Esophagus muscularis mucosa (tissue), 4 donors: ENCODE measurements at regions not wholly inside any gene's neighbourhood (a gene's known extent, or its start where the extent isn't known, plus 50 kb on each side); places are given as distances from the start of the nearest gene placed in this dataset.
"Not testable (repeated sequence)": the region's sequence is repeated elsewhere in the genome, so short reads cannot be mapped to it uniquely, and the experiment has no call there.

Source experiments
- DNase-seq: peaks from one replicate; pipeline ENCODE4 v3.0.0-alpha.2; 2017; ENCODE audit errors: extremely low spot score
- H3K27ac ChIP-seq, 4 donors: fragments of 200-600 bp; sonication (generic); replicated peaks in 1 of 4; 1 replicate in 3 of 4; 2 replicates in 1 of 4; pipeline ENCODE4 v1.5.1; 2016 to 2019; ENCODE audit warnings: mild to moderate bottlenecking in 1 of 4
- H3K27me3 ChIP-seq, 4 donors: fragments of 200-600 bp; sonication (generic); one replicate each; pipeline versions ENCODE4 v1.5.1 to v1.6.0; 2016 to 2019
- H3K36me3 ChIP-seq, 4 donors: fragments of 200-600 bp; sonication (generic); one replicate each; pipeline ENCODE4 v1.5.1; 2016 to 2019
- H3K4me1 ChIP-seq, 4 donors: fragments of 200-600 bp; sonication (generic); one replicate each; pipeline ENCODE4 v1.5.1; 2016 to 2019
- H3K4me3 ChIP-seq, 4 donors: fragments of 200-600 bp; sonication (generic); 1 replicate in 2 of 4; 2 replicates in 2 of 4; pipeline ENCODE4 v1.5.1; 2016 to 2019; ENCODE audit warnings: mild to moderate bottlenecking in 4 of 4, moderate library complexity in 1 of 4
- H3K9me3 ChIP-seq, 4 donors: fragments of 200-600 bp; sonication (generic); 1 replicate in 3 of 4; 2 replicates in 1 of 4; pipeline ENCODE4 v1.5.1; 2016 to 2019
- CTCF ChIP-seq, 3 experiments: fragments of 200-600 bp in 2 of 3; fragments of 450-650 bp in 1 of 3; sonication (generic) in 2 of 3; IDR thresholded peaks; one replicate each; pipeline ENCODE4 v1.5.1; 2017 to 2019; ENCODE audit warnings: antibody characterized with exemption in 3 of 3, mild to moderate bottlenecking in 2 of 3, moderate library complexity in 1 of 3
- EP300 ChIP-seq: sonication (generic); formaldehyde crosslinking; IDR thresholded peaks from one replicate; pipeline ENCODE4 v1.6.1; 2017; ENCODE audit warnings: antibody characterized with exemption
- POLR2A ChIP-seq: fragments of 450-650 bp; IDR thresholded peaks from one replicate; pipeline ENCODE4 v1.6.1; 2017; ENCODE audit warnings: antibody characterized with exemption, moderate library complexity, mild to moderate bottlenecking, low read depth
- POLR2AphosphoS5 ChIP-seq, 2 donors: sonication (generic); formaldehyde crosslinking; IDR thresholded peaks; one replicate each; pipeline ENCODE4 v1.6.1; 2017; ENCODE audit warnings: antibody characterized with exemption in 2 of 2
- WGBS: methylation state at CpG from one replicate; pipeline ENCODE4 v1.1.5; 2018; 5-methylcytosine and 5-hydroxymethylcytosine counted together
- intact Hi-C: fragments of 100-400 bp; cut with DNase I; formaldehyde crosslinking; loops from one replicate; pipeline ENCODE4 v1.15.1; 2023

DNA sequence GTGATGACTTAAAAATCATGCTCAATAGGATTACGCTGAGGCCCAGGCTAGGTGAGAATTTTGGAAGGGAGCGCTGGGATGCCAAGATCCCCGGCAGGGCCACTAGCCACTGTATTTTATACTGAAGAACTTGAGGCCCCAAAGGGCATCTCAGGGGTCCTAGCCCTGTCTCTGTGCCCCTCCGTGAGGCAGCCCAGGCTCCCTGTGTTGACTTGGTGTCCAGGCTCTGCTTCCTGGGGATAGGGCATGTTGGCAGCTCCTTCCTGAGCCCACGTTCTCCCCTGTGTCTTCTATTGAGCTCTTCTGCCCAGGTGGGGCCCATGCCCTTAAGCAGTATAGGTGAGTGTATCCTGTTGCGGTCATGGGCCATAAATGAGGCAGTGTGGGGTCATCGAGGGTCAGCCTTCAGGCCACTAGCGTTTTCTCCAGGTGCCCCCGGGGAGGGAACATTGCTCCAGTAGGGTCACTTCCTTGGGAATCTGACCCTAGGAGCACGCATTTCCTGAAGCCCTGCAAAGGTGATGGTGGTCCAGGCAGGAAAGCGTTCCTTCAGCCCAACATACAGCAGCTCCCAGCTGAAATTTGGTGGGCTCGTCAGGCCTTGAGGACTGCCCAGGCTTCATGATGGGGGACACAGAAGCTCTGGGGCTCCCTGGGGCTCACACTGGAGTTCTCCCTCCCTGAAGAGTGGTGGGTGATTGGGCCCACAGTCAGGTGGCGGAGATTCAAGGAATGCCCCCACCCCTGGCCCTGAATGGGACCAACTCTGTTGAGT is 189.4 kb downstream of the UBE3A start:
- intact Hi-C loops = no loop called here
- H3K36me3 ChIP-seq = no peaks in the 10 kb centered on the region
- no peaks in the 10 kb centered on the region for H3K4me1 ChIP-seq
- 89% methylated on average over 12 of the region's 13 CpGs for WGBS
- peaks cover 0 to 68% (median 32%) of the 10 kb centered on the region in 4 donors for H3K9me3 ChIP-seq
- peak; percentile 84 for DNase-seq
- H3K4me3 ChIP-seq = no peak overlapping the region
- no peak overlapping the region for H3K27ac ChIP-seq
- no peaks in the 10 kb centered on the region for H3K27me3 ChIP-seq
- no peak for TF ChIP-seq CTCF (IDR thresholded peaks at IDR 0.05)

GRCh38 chr15:25250011-25250596 is 188.7 kb downstream of the UBE3A start:
- 60% methylated on average over 1 of the region's 5 CpGs for WGBS
- no peak overlapping the region for H3K27ac ChIP-seq
- no peak for TF ChIP-seq CTCF (IDR thresholded peaks at IDR 0.05)
- no peak for TF ChIP-seq EP300
- no peak for TF ChIP-seq POLR2A
- no peak for TF ChIP-seq POLR2AphosphoS5 (IDR thresholded peaks at IDR 0.05)
- no peaks in the 10 kb centered on the region for H3K36me3 ChIP-seq
- DNase-seq = no peak
- no peak overlapping the region for H3K4me3 ChIP-seq
- H3K9me3 ChIP-seq = peaks cover 0 to 75% (median 31%) of the 10 kb centered on the region in 4 donors
- no peaks in the 10 kb centered on the region for H3K27me3 ChIP-seq
- no peaks in the 10 kb centered on the region for H3K4me1 ChIP-seq
- intact Hi-C loops = no loop called here

DNA sequence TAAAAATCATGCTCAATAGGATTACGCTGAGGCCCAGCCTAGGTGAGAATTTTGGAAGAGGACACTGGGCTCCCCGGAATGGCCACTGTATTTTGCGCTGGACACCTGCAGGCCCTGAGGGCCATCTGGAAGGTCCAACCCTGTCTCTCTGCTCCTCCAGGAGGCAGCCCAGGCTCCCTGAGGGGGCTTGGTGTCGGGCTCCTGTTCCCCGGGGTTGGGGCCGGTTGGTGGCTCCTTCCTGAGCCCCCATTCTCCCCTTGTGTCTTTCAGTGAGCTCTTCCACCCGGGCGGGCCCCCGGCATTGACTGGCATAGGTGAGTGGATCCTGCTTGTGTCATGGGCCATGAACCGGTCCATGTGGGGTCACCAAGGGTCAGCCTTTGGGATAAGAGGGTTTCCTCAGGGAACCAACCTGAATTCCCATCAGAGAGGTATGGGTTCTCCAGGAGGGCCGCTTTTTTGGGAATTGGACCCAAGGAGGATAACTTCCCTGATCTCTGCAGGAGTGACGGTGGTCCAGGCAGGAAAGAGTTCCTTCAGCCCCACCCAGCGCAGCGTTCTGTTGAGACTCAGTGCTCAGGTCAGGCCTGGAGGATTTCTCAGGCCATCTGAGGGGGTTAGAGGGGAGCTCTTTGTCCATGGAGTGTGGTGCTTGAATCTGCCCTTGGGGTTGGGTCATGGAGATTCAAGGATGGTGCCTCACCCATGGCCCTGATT is 187.8 kb downstream of the UBE3A start:
- H3K9me3 ChIP-seq = peaks cover 0 to 76% (median 34%) of the 10 kb centered on the region in 4 donors
- intact Hi-C loops = no loop called here
- H3K27me3 ChIP-seq = no peaks in the 10 kb centered on the region
- H3K36me3 ChIP-seq = no peaks in the 10 kb centered on the region
- peak; percentile 91 for DNase-seq
- 80% methylated on average over 6 of the region's 14 CpGs for WGBS
- no peak overlapping the region for H3K4me3 ChIP-seq
- H3K27ac ChIP-seq = no peak overlapping the region
- TF ChIP-seq CTCF (IDR thresholded peaks at IDR 0.05) (no peak), EP300 (no peak), POLR2A (no peak), POLR2AphosphoS5 (IDR thresholded peaks at IDR 0.05) (no peak)
- no peaks in the 10 kb centered on the region for H3K4me1 ChIP-seq

DNA sequence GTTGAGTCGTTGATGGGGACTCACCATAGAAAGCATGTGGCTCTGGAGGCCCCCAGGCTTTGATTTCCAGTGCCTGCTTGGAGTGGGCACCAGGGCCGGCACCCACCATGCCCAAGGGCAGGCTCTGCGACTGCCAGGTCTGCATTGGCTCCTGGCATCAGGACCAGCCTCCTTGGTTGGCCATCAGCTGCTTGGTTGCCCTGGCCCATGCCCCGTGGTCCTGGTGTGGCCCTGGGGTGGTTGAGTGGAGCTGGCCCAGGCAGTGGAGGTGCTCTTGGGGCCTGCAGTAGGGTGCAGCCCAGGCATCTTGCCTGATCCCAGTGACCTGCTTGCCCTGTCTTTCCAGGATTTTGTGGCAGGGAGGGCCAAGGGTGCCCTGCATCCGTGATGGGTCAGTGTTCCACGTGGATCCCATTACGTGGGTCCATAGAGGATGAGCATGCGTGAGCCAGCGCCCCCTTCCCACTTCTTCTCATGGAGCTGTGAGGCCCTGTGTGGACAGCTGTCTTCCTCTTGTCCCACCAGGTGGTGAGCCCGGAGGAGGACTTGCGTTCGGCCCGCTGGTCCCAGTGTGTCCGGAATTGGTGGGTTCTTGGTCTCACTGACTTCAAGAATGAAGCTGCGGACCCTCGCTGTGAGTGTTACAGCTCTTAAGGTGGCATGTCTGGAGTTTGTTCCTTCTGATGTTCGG is 187.0 kb downstream of the UBE3A start:
- no peaks in the 10 kb centered on the region for H3K4me1 ChIP-seq
- no peak overlapping the region for H3K27ac ChIP-seq
- no peaks in the 10 kb centered on the region for H3K36me3 ChIP-seq
- peak; percentile 91 for DNase-seq
- TF ChIP-seq EP300 = no peak
- no peak for TF ChIP-seq POLR2A
- no peak for TF ChIP-seq CTCF (IDR thresholded peaks at IDR 0.05)
- TF ChIP-seq POLR2AphosphoS5 (IDR thresholded peaks at IDR 0.05) = no peak
- no peaks in the 10 kb centered on the region for H3K27me3 ChIP-seq
- H3K4me3 ChIP-seq = no peak overlapping the region
- WGBS = 89% methylated on average over 13 of the region's 17 CpGs
- H3K9me3 ChIP-seq = peaks cover 0 to 76% (median 32%) of the 10 kb centered on the region in 4 donors
- intact Hi-C loops = no loop called here

DNA sequence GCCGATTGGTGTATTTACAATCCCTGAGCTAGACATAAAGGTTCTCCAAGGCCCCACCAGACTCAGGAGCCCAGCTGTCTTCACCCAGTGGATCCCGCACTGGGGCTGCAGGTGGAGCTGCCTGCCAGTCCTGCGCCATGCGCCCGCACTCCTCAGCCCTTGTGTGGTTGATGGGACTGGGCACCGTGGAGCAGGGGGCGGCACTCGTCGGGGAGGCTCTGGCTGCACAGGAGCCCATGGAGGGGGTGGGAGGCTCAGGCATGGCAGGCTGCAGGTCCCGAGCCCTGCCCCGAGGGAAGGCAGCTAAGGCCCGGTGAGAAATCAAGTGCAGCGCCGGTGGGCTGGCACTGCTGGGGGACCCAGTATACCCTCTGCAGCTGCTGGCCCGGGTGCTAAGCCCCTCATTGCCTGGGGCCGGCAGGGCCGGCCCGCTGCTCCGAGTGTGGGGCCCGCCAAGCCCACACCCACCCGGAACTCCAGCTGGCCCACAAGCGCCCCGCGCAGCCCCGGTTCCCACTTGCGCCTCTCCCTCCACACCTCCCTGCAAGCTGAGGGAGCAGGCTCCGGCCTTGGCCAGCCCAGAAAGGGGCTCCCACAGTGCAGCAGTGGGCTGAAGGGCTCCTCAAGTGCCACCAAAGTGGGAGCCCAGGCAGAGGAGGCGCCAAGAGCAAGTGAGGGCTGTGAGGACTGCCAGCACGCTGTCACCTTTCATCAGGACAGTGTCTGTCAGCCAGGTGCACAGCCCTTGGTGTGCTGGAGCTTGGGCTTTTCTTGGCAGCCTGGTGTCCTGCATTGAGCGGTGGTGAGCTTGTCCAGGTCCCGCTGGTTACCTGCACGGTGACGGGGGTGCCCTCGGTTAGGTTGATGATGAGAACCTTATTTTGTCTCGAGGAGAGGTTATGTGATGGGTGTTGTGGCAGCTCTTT is 185.5 kb downstream of the UBE3A start:
- DNase-seq, H3K4me1 ChIP-seq, H3K27me3 ChIP-seq, intact Hi-C loops, H3K27ac ChIP-seq, H3K4me3 ChIP-seq, H3K36me3 ChIP-seq: not testable (repeated sequence)
- WGBS = 91% methylated on average over 14 of the region's 35 CpGs
- peaks cover 0 to 69% (median 32%) of the 10 kb centered on the region in 4 donors for H3K9me3 ChIP-seq
